Eye (tissue), 1 donor: ENCODE measurements at regions not wholly inside any gene's neighbourhood (a gene's known extent, or its start where the extent isn't known, plus 50 kb on each side); places are given as distances from the start of the nearest gene placed in this dataset.
"Not testable (repeated sequence)": the region's sequence is repeated elsewhere in the genome, so short reads cannot be mapped to it uniquely, and the experiment has no call there.

ENCODE experiments used
- DNase-seq: peaks from one replicate; pipeline ENCODE4 v3.0.0-alpha.2; 2015

DNA sequence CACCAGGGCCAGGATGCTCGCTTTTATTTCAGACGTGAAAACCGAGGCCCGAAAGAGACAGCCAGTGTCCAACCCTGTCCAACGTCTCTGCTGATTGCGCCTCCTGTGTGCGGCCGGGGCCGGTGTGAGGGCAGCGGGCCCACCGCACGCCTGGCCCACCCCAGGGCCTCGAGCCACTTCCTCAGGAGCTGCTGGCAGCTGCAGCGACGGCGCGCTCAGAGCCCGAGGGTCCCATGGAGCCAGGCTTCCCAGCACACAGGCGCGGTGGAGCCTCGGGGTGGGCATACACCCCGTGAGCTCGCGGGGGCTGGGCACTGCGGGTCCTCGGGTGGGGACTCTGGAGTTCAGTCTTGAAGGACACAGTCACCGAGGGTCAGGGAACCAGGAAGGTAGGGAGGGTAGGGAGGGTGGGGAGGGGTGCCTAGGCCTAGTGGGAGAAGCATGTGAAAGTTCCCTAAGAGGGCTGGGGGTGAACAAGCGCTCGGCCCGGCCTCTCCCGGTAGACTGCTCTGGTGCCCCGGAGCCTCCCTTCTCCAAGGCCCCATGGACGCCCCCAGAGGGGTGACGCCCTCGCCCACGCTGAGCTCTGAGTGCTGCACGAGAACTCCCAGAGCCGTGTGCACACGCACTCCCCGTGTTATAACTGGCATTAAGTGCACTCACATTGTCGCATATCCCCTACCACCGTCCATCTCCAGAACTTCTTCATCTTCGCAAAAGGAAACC lies 1547.2 kb downstream of the RPIA start:
- not testable (repeated sequence) for DNase-seq

DNA sequence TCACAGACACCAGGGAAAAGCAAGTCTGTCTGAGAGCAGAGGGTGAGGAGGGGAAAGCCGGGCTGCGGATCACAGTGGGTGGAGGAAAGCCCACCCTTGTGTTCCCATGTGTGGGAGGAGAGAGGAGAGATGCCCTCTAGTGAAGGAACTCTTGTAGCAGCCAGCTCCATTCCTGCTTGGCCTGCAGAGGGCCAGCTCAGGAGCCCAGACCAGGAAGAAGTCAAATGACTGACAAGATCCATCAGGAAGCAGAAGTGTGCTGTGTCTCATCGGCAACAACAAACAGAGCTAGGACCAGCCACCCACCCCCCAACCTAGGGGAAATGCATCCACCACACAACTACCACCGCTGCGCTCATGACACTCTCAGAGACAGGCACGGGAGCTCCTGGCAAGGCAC lies 1548.3 kb downstream of the RPIA start:
- not testable (repeated sequence) for DNase-seq

DNA sequence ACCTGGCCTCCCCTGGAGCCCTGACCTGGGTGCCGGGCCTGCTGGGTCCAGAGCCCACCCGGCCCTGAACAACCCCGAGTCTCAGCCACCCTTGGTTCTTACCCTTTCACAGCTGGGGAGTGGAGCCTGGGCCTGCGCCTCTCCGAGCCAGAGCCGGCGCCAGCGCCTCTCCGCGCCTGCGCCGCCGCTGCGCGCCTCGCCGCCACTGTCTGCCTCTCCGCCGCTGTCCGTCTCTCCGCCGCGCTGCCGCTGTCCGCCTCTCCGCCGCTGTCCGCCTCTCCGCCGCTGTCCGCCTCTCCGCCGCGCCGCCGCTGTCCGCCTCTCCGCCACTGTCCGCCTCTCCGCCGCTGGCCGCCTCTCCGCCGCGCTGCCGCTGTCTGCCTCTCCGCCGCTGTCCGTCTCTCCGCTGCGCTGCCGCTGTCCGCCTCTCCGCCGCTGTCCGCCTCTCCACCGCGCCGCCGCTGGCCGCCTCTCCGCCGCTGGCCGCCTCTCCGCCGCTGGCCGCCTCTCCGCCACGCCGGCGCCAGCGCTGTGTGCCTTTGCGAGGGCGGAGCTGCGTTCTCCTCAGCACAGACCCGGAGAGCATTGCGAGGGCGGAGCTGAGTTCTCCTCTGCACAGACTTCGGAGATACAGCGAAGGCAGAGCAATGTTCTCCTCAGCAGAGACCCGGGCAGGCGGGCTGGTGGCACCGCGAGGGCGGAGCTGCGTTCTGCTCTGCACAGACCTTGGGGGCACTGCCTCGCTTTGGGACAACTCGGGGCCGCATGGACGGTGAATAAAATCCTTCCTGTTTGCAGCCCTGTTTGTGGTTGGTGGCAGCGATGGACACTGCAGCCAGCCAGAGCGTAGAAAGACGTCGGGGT lies 1553.7 kb downstream of the RPIA start:
- not testable (repeated sequence) for DNase-seq

DNA sequence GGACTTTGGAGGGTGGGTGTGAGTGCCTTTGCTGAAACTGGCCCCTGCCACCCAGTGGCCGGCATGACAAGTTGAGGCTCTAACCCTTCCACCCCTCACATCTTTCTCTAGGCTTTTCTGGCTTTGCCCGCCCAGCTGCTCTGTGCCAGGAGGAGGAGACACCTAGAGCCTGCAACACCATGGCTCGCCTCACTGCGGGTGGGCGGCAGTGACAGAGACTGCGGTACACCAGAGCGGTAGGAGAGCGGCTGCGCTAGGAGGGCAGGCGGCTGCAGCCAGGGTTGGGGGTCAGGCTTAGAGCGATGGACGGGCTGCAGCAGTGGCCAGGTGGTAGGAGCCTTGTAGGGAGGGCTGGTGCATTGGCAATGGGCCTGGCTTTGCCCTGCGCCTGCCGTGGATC lies 1556.9 kb downstream of the RPIA start:
- not testable (repeated sequence) for DNase-seq

DNA sequence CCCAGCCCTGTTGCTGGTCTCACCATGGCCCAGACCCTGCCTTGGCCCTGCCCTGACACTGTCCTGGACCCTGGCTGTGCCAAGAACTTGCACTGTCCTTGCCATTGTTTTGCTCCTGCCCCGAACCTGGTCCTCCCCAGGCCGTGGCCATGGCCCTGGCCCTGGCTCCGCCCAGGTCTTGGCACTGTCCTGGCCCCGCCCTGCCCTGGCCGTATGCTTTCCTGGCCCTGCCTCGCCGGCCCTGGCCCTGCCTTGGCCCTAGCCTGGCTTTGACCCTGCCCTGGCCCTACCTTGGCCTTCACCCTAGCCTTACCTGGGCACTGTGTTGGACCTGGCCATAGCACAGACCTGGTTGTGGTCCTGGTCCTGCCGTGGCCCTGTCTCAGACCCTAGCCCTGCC lies 1558.9 kb downstream of the RPIA start:
- not testable (repeated sequence) for DNase-seq

DNA sequence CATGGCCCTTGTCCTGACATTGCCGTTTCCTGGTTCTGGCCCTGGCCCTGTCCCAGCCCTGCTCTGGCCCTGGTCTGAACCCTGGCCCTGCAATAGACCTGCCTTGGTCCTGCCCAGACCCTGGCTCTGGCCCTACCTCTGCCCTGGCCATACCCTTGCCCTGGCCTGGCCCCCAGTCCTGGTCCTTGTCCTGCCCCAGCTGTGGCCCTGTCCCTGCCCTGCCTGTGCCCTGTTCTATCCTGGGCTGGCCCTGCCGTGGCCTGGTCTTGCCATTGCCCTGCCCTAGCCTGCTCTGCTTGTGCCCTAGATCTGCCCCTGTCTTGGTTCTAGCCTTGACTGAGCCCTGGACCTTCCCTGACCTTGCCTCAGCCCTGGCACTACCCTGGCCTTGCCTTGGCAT lies 1560.1 kb downstream of the RPIA start:
- DNase-seq: not testable (repeated sequence)

DNA sequence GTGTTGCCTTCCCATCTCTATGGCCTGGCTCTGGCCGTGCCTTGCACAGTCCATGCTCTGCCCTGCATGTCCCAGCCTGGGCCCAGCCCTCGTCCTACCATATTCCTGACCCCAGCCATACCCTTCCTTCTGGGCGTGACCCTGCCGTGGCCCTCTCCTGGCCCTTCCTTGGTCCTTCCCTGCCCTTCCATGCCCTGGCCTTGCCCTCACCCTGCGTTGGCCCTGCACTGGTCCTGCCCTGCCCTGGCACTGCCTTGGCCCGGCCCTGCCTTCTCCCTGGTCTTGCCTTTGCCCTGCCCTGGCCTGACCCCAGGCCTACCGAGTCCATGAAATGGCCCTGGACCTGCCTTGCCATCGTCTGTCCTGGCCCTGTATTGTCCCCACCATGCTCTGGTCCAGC lies 1561.8 kb downstream of the RPIA start:
- not testable (repeated sequence) for DNase-seq

DNA sequence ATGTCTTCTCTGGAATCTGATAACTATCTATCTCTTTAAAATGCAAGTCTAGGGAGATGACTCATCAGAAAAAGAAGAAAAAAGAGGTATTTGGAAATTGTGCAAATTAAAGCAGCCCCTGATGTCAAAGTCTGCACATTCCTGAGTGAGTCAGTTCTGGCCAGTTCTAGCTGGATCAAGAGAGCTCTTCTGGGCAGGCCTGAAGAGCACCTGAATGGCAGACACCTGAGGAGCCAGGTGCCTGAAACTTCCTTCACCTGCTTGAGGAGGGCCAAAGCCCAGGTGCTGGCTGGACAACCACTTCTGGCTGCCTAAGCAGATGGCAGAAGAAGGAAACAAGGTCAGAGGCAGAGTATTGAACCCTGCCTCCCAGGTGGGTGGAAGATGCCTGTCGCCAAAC lies 1575.4 kb downstream of the RPIA start:
- DNase-seq: not testable (repeated sequence)

DNA sequence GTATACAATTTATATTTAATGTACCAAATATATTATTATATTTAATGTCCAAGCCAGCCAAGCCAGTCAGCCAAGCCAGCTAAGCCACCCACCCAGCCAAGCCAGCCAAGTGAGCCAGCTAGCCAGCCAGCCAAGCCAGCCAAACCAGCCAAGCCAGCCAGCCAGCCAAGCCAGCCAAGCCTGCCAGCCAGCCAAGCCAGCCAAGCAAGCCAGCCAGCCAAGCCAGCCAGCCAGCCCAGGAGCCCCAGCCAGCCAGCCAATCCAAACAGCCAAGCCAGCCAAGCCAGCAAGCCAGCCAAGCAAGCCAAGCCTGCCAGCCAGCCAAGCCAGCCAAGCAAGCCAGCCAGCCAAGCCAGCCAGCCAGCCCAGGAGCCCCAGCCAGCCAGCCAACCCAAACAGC lies 1596.3 kb downstream of the RPIA start:
- DNase-seq: not testable (repeated sequence)

DNA sequence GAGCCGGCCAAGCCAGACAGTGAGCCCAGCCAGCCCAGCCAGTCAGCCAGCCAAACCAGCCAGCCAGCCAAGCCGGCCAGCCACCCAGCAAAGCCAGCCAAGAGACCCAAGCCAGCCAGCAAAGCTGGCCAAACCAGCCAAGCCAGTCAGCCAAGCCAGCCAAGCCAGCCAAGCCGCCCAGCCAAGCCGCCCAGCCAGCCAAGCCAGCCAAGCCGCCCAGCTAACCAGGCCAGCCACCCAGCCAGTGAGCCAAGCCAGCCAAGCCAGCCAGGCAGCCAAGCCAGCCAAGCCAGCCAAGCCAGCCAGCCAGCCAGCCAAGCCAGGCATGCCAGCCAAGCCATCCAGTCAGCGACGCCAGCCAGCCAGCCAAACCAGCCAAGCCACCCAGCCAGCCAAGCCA lies 1596.9 kb downstream of the RPIA start:
- DNase-seq: not testable (repeated sequence)

DNA sequence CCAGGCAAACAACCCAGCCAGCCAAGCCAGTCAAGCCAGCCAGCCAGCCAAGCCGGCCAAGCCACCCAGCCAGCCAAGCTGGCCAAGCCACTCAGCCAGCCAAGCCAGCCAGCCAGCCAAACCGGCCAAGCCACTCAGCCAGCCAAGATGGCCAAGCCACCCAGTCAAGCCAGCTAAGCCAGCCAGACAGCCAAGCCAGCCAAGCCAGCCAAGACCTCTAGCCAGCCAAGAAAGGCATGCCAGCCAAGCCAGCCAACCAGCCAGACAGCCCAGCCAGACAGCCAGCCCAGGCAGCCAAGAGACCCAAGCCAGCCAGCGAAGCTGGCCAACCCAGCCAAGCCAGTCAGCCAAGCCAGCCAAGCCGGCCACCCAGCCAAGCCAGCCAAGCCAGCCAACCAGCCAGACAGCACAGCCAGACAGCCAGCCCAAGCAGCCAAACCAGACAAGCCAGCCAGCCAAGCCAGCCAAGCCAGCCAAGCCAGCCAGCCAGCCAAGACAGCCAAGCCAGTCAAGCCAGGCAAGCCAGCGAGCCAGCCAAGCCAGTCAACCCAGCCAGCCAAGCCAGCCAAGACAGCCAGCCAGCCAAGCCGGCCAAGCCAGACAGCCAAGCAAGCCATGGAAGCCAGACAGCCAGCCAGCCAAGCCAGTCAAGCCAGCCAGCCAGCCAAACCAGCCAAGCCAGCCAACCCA lies 1598.0 kb downstream of the RPIA start:
- not testable (repeated sequence) for DNase-seq

DNA sequence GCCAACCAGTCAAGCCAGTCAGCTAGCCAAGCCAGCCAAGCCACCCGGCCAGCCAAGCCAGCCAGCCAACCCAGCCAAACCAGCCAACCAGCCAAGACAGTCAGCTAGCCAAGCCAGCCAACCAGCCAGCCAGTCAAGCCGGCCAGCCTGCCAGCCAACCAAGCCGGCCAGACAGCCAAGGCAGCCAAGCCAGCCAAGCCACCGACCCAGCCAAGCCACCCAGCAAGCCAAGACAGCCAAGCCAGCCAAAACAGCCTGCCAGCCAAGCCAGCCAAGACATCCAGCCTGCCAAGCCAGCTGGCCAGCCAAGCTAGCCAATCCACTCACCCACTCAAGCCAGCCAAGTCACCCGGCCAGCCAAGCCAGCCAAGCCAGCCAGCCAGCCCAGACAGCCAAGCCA lies 1599.2 kb downstream of the RPIA start:
- not testable (repeated sequence) for DNase-seq

DNA sequence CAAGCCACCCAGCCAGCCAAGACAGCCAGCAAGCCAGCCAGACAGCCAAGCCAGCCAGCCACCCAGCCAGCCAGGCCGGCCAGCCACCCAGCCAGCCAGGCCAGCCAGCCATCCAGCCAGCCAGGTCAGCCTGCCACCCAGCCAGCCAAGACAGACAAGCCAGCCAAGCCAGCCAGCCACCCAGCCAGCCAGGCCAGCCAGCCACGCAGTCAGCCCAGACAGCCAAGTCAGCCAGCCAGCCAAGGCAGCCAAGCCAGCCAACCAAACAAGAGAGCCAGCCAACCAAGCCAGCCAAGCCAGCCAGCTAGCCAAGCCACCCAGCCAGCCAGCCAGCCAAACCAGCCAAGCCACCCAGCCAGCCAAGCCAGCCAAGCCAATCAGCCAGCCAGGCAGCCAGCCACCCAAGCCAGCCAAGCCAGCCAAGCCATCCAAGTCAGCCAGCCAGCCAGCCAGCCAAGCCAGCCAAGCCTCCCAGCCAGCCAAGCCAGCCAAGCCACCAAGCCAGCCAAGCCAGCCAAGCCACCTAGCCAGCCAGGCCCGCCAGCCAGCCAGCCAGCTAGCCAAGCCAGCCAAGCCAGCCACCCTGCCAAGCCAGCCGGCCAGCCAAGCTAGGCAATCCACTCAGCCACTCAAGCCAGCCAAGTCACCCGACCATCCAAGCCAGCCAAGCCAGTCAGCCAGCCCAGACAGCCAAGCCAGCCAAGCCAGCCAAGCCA lies 1599.9 kb downstream of the RPIA start:
- DNase-seq: not testable (repeated sequence)

DNA sequence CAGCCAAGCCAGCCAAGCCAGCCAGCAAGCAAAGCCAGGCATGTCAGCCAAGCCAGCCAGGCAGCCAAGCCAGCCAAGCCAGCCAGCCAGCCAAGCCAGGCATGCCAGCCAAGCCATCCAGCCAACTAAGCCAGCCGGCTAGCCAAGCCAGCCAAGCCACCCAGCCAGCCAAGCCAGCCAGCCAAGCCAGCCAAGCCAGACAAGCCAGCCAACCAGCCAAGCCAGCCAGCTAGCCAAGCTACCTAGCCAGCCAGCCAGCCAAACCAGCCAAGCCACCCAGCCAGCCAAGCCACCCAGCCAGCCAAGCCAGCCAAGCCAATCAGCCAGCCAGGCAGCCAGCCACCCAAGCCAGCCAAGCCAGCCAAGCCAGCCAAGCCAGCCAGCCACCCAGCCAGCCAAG lies 1600.5 kb downstream of the RPIA start:
- not testable (repeated sequence) for DNase-seq

DNA sequence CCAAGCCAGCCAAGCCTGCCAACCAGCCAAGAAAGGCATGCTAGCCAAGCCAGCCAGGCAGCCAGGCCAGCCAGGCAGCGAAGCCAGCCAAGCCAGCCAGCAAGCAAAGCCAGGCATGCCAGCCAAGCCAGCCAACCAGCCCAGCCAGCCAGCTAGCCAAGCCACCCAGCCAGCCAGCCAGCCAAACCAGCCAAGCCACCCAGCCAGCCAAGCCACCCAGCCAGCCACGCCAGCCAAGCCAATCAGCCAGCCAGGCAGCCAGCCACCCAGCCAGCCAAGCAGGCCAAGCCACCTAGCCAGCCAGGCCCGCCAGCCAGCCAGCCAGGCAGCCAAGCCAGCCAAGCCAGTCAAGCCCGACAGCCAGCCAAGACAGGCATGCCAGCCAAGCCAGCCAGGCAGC lies 1601.0 kb downstream of the RPIA start:
- DNase-seq: not testable (repeated sequence)

DNA sequence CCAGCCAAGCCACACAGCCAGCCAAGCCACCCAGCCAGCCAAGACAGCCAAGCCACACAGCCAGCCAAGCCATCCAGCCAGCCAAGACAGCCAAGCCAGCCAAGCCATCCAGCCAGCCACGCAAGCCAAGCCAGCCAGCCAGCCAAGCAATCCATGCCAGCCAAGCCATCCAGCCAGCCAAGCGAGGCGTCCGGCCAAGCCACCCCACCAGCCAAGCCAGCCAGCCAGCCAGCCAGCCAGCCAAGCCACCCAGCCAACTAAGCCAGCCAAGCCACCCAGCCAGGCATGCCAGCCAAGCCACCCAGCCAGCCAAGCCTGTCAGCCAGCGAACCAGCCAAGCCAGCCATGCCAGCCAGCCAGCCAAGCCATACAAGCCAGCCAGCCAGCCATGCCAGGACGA lies 1601.8 kb downstream of the RPIA start:
- not testable (repeated sequence) for DNase-seq

DNA sequence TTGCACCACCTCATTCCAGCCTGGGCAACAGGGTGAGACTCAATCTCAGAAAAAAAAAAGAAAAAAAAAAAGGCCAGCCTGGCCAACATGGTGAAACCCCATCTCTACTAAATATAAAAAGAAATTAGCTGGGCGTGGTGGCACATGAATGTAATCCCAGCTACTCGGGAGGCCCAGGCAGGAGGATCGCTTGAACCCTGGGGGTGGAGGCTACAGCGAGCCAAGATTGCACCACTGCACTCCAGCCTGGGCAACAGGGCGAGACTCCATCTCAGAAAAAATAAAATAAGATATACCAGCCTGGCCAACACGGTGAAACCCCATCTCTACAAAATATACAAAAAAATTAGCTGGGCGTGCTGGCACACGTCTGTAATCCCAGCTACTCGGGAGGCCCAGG lies 1602.3 kb downstream of the RPIA start:
- not testable (repeated sequence) for DNase-seq

DNA sequence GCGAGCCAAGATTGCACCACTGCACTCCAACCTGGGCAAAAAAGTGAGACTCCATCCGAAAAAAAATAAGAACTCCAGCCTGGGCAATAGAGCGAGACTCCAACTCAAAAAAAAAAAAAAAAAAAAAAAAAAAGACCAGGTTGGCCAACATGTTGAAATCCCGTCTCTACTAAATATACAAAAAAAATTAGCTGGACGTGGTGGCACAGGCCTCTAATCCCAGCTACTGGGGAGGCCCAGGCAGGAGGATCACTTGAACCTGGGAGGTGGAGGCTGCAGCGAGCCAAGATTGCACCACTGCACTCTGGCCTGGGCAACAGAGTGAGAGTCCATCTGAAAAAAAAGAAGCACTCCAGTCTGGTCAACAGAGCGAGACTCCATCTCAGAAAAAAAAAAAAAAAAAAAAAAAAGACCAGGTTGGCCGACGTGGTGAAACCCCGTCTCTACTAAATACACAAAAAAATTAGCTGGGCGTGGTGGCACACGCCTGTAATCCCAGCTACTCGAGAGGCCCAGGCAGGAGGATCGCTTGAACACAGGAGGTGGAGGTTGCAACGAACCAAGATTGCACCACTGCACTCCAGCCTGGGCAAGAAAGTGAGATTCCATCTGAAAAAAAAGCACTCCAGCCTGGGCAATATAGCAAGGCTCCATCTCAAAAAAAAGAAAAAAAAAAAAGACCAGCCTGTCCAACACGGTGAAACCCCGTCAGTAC lies 1603.7 kb downstream of the RPIA start:
- not testable (repeated sequence) for DNase-seq

DNA sequence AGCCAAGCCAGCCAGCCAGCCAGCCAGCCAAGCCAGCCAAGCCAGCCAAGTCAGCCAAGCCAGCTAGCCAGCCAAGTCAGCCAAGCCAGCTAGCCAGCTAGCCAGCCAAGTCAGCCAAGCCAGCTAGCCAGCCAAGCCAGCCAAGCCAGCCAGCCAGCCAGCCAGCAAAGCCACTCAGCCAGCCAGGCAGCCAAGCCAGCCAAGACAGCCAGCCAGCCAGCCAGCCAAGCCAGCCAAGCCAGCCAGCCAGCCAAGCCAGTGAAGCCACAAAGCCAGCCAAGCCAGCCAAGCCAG lies 1605.0 kb downstream of the RPIA start:
- DNase-seq: not testable (repeated sequence)

DNA sequence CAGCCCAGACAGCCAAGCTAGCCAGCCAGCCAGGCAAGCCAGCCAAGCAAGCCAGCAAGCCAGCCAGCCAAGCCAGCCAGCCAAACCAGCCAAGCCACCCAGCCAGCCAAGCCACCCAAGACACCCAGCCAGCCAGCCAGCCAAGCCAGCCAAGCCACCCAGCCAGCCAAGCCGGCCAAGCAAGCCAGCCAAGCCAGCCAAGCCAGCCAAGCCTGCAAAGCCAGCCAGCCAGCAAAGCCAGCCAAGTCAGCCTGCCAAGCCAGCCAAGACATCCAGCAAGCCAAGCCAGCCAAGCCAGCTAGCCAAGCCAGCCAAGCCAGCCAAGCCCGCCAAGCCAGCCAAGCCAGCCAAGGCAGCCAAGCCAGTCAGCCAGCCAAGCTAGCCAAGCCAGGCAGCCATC lies 1606.2 kb downstream of the RPIA start:
- DNase-seq: not testable (repeated sequence)

DNA sequence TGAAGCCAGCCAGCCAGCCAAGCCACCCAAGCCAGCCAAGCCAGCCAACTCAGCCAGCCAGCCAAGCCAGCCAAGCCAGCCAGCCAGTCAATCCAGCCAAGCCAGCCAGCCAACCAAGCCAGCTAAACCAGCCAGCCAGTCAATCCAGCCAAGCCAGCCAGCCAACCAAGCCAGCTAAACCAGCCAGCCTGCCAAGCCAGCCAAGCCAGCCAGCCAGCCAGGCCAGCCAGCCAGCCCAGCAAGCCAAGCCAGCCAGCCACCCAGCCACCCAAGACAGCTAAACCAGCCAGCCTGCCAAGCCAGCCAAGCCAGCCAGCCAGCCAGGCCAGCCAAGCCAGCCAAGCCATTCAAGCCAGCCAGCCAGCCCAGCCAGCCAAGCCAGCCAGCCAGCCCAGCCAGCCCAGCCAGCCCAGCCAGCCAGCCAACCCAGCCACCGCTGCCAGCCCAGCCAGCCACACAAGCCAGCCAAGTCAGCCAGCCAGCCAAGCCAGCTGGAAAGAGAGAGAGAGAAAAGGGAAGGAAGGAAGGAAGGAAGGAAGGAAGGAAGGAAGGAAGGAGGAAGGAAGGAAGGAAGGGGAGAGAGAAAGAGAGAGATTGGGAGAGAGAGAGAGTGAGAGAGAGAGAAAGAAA lies 1606.8 kb downstream of the RPIA start:
- not testable (repeated sequence) for DNase-seq

DNA sequence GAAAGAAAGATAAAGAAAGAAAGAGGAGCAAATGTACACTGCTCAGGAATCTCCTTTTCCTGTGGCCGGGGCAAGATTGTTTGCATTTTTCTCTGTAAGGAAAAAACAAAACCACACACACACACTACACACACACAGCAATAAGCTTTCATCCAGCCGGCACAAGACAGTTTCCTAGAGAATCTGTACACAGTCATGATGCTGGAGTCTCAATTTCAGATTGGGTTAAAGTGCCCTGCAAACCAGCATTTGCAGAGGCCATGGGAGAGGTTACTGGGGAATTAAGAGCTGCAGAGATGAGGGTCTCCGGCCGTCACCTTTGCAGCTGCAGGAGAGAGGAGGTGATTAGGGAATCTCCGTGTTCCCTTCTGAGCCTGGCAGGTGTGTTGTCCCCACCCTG lies 1607.5 kb downstream of the RPIA start:
- not testable (repeated sequence) for DNase-seq
